ENCODE measurements at regions not wholly inside any gene's neighbourhood (a gene's known extent, or its start where the extent isn't known, plus 50 kb on each side); places are given as distances from the start of the nearest gene placed in this dataset.

GRCh38 chr5:155895484-155895883 is 431.5 kb upstream of the SGCD start:
- TF ChIP-seq GATA3 (IDR thresholded peaks at IDR 0.05; ENCODE audit: low read depth, low read length) (no peak), GATA2 (IDR thresholded peaks at IDR 0.05; ENCODE audit: low read depth, low read length) (no peak)

Measured in SH-SY5Y (cell line).